ENCODE measurements at regions not wholly inside any gene's neighbourhood (a gene's known extent, or its start where the extent isn't known, plus 50 kb on each side); places are given as distances from the start of the nearest gene placed in this dataset.

DNA sequence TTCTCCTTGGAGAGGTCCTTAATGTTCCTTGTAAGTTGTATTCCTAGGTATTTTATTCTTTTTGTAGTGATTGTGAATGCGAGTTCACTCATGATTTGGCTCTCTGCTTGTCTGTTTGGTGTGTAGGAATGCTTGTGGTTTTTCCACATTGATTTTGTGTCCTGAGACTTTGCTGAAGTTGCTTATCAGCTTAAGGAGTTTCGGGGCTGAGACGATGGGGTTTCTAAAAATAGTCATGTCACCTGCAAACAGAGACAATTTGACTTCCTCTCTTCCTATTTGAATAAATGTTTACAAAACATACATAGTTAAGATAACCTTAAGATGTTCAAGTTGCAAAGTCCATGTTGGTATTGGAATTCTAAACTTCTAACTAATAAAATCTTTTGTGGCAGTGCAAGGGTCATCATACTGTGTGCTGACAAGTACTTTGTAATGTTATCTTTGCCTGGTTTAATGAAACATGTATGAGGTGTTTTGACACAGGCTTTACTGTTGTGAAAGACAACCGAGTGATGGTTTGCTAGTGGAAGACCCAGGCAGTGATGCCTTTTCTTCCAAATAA lies 286.2 kb downstream of the MRPS30 start:
- Histone ChIP-seq H3K27me3 (no peaks in the 10 kb centered on the region), H3K4me1 (no peaks in the 10 kb centered on the region), H3K4me3 (no peak overlapping the region), H3K36me3 (no peaks in the 10 kb centered on the region), H3K9me3 (no peaks in the 10 kb centered on the region), H3K27ac (no peak overlapping the region)
- intact Hi-C loops (cut with DNase I; ENCODE audit: low total_unique reads), result no loop called here
- TF ChIP-seq CTCF (IDR thresholded peaks at IDR 0.05), result no peak
- DNase-seq, result no peak

- Histone ChIP-seq H3K36me3 (no peaks in the 10 kb centered on the region), H3K4me1 (no peaks in the 10 kb centered on the region), H3K4me3 (no peak overlapping the region), H3K9me3 (no peaks in the 10 kb centered on the region), H3K27ac (no peak overlapping the region), H3K27me3 (no peaks in the 10 kb centered on the region)
- no peak for TF ChIP-seq CTCF (IDR thresholded peaks at IDR 0.05)
- no peak for DNase-seq
- intact Hi-C loops (cut with DNase I; ENCODE audit: low total_unique reads), result no loop called here
Measured at GRCh38 chr5:45098483-45098882, 289.7 kb downstream of the MRPS30 start.

DNA sequence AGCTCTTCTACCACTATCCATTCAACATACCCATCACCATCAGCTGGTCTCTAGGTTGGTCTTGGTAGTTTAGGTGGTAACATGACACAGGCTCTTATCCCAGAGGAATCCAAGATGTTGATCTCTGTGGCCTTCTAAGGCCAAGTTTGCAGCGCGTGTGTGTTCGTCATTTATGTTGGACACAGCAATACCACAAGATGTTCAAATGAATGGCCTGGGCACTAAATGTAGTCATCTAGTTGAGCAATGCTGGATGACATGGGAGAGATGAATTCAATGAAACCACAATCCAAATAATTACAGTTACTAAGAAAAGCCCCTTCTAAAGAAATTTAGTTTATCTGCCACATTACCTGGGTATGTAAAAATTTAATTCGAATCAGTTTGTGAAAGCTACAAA lies 292.4 kb downstream of the MRPS30 start:
- Histone ChIP-seq H3K27ac (no peak overlapping the region), H3K9me3 (no peaks in the 10 kb centered on the region), H3K4me1 (no peaks in the 10 kb centered on the region), H3K36me3 (no peaks in the 10 kb centered on the region), H3K27me3 (no peaks in the 10 kb centered on the region), H3K4me3 (no peak overlapping the region)
- DNase-seq, result no peak
- intact Hi-C loops (cut with DNase I; ENCODE audit: low total_unique reads), result no loop called here
- TF ChIP-seq CTCF (IDR thresholded peaks at IDR 0.05), result no peak

DNA sequence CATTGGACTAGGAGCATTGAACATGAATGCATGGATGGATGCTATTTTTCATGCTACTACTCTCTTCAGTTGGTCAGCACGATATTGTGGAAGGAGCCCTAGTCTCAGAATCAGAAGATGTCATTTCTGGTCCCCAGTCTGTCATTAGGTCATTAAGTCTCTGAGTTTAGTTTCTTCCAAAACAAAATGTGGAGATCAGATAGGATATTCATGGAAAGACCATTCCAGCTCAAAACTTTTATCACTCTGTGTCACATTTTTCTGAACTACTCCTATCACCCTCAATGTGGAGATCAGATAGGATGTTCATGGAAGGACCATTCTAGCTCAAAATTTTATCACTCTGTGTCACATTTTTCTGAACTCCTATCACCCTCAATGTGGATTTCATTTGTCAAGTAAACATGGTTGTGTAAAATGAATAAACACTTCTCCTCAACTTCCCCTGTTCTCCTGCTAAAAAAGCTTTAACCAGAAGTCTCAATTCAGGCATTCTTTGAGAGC lies 296.8 kb downstream of the MRPS30 start:
- no peak for DNase-seq
- Histone ChIP-seq H3K9me3 (no peaks in the 10 kb centered on the region), H3K27me3 (no peaks in the 10 kb centered on the region), H3K36me3 (no peaks in the 10 kb centered on the region), H3K27ac (no peak overlapping the region), H3K4me1 (no peaks in the 10 kb centered on the region), H3K4me3 (no peak overlapping the region)
- TF ChIP-seq CTCF (IDR thresholded peaks at IDR 0.05), result no peak
- intact Hi-C loops (cut with DNase I; ENCODE audit: low total_unique reads), result no loop called here

DNA sequence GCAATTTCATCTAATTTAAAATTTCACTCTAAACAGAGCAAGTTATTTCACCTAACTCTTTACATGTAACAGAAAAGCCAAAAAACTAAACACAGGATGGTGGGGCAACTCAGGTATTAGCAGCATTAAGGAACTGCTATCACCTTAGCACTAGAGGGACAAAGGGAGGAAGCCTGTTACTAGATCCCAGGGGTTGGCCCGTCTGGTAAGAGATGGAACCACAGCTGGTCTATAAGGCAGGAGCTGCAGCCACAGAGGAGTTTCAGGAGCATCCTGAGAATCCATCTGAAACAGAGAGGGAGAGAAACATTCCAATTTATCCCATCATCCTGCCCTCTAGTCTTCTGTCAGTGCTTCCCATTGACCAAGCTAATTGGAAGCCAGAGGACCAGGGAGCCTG lies 300.3 kb downstream of the MRPS30 start:
- intact Hi-C loops (cut with DNase I; ENCODE audit: low total_unique reads), result no loop called here
- H3K36me3 ChIP-seq, result no peaks in the 10 kb centered on the region
- no peak for TF ChIP-seq CTCF (IDR thresholded peaks at IDR 0.05)
- no peak for DNase-seq
- H3K4me3 ChIP-seq, result no peak overlapping the region
- H3K4me1 ChIP-seq, result no peaks in the 10 kb centered on the region
- H3K9me3 ChIP-seq, result no peaks in the 10 kb centered on the region
- no peak overlapping the region for H3K27ac ChIP-seq
- H3K27me3 ChIP-seq, result no peaks in the 10 kb centered on the region

DNA sequence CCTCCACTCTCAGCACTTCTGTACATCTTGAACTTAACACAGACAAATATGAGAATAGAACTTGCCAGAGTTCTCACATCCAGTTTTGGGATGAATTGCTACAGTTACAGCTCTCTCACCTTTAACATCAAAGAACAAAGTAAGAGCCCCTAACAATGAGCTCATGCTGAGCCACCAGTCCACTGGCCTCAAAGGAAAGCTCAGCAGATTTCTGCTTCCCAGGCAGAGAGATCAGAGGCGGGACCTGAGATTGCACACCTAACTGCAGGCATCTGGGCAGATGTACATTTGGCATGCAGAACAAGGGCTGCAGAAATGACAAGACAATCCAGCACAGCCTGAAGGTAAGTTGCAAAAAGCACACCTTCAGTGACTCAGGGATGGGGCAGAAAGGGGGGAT lies 300.9 kb downstream of the MRPS30 start:
- no peak for DNase-seq
- Histone ChIP-seq H3K36me3 (no peaks in the 10 kb centered on the region), H3K4me3 (no peak overlapping the region), H3K27me3 (no peaks in the 10 kb centered on the region), H3K4me1 (no peaks in the 10 kb centered on the region), H3K27ac (no peak overlapping the region), H3K9me3 (no peaks in the 10 kb centered on the region)
- no peak for TF ChIP-seq CTCF (IDR thresholded peaks at IDR 0.05)
- intact Hi-C loops (cut with DNase I; ENCODE audit: low total_unique reads), result no loop called here

Measured in tibial artery (tissue), 4 donors.